IPS-20b (cell line): ENCODE measurements at regions not wholly inside any gene's neighbourhood (a gene's known extent, or its start where the extent isn't known, plus 50 kb on each side); places are given as distances from the start of the nearest gene placed in this dataset.
A peak's percentile ranks its signal among the peaks of the same experiment; 100 is the strongest.

Experiments used
- H3K27ac ChIP-seq: one replicate; pipeline ENCODE4 v1.5.1; 2013; ENCODE audit warnings: low read length
- H3K27me3 ChIP-seq: 2 replicates; pipeline ENCODE4 v1.6.1; 2013; ENCODE audit warnings: mild to moderate bottlenecking, low read length, inconsistent platforms; ENCODE audit not compliant: insufficient read depth
- H3K36me3 ChIP-seq: 2 replicates; pipeline ENCODE4 v1.6.1; 2013; ENCODE audit warnings: low read depth, mild to moderate bottlenecking, inconsistent platforms, low read length, moderate library complexity; ENCODE audit not compliant: insufficient read depth
- H3K4me1 ChIP-seq: 2 replicates; pipeline ENCODE4 v1.6.1; 2013; ENCODE audit warnings: mild to moderate bottlenecking, control low read depth, inconsistent platforms, low read length, moderate library complexity; ENCODE audit not compliant: insufficient read depth
- H3K4me3 ChIP-seq: 2 replicates; pipeline ENCODE4 v1.5.1; 2013; ENCODE audit warnings: mild to moderate bottlenecking, low read length, inconsistent platforms
- H3K9ac ChIP-seq: 2 replicates; pipeline ENCODE4 v1.6.1; 2013; ENCODE audit warnings: low read depth, mild to moderate bottlenecking, inconsistent platforms, low read length, moderate library complexity
- H3K9me3 ChIP-seq: 2 replicates; pipeline ENCODE4 v1.6.1; 2013; ENCODE audit warnings: mild to moderate bottlenecking, low read depth, low read length, inconsistent platforms; ENCODE audit not compliant: insufficient read depth

- H3K4me1 ChIP-seq: no peaks in the 10 kb centered on the region
- H3K27me3 ChIP-seq: no peaks in the 10 kb centered on the region
- no peaks in the 10 kb centered on the region for H3K9me3 ChIP-seq
- no peak overlapping the region for H3K4me3 ChIP-seq
- H3K36me3 ChIP-seq: no peaks in the 10 kb centered on the region
- no peak overlapping the region for H3K9ac ChIP-seq
- H3K27ac ChIP-seq: no peak overlapping the region
These were observed 238.8 kb downstream of the PAX1 start for GRCh38 chr20:21944227-21944626.

GRCh38 chr20:21941941-21942805 is 236.7 kb downstream of the PAX1 start:
- peaks cover 10% of the 10 kb centered on the region for H3K4me1 ChIP-seq
- H3K27me3 ChIP-seq: no peaks in the 10 kb centered on the region
- no peak overlapping the region for H3K27ac ChIP-seq
- no peaks in the 10 kb centered on the region for H3K9me3 ChIP-seq
- H3K4me3 ChIP-seq: no peak overlapping the region
- no peaks in the 10 kb centered on the region for H3K36me3 ChIP-seq
- no peak overlapping the region for H3K9ac ChIP-seq

- Histone ChIP-seq H3K27ac (no peak overlapping the region), H3K4me1 (peaks cover 26% of the 10 kb centered on the region), H3K9ac (no peak overlapping the region; the same call in 1 of the 2 replicates), H3K27me3 (no peaks in the 10 kb centered on the region), H3K4me3 (peak overlapping the region; percentile 51; the same call in 1 of the 2 replicates), H3K36me3 (no peaks in the 10 kb centered on the region), H3K9me3 (no peaks in the 10 kb centered on the region)
These were observed 231.4 kb downstream of the PAX1 start for GRCh38 chr20:21936720-21937380.

GRCh38 chr20:21936261-21936660 is 230.8 kb downstream of the PAX1 start:
- no peaks in the 10 kb centered on the region for H3K27me3 ChIP-seq
- no peaks in the 10 kb centered on the region for H3K36me3 ChIP-seq
- H3K9ac ChIP-seq: no peak overlapping the region; the same call in 1 of the 2 replicates
- H3K9me3 ChIP-seq: no peaks in the 10 kb centered on the region
- H3K4me3 ChIP-seq: no peak overlapping the region; the same call in 1 of the 2 replicates
- peaks cover 26% of the 10 kb centered on the region for H3K4me1 ChIP-seq
- peak overlapping the region; percentile 38 for H3K27ac ChIP-seq

GRCh38 chr20:21933526-21933925 is 228.1 kb downstream of the PAX1 start:
- Histone ChIP-seq H3K27ac (no peak overlapping the region), H3K27me3 (no peaks in the 10 kb centered on the region), H3K9me3 (no peaks in the 10 kb centered on the region), H3K4me3 (no peak overlapping the region), H3K4me1 (peaks cover 23% of the 10 kb centered on the region), H3K9ac (no peak overlapping the region), H3K36me3 (no peaks in the 10 kb centered on the region)

GRCh38 chr20:21921251-21921650 is 215.8 kb downstream of the PAX1 start:
- H3K27ac ChIP-seq: no peak overlapping the region
- no peak overlapping the region for H3K4me3 ChIP-seq
- no peaks in the 10 kb centered on the region for H3K36me3 ChIP-seq

GRCh38 chr20:21920211-21920610 is 214.7 kb downstream of the PAX1 start:
- no peaks in the 10 kb centered on the region for H3K4me1 ChIP-seq
- H3K27me3 ChIP-seq: no peaks in the 10 kb centered on the region
- no peak overlapping the region for H3K4me3 ChIP-seq
- H3K36me3 ChIP-seq: no peaks in the 10 kb centered on the region
- no peak overlapping the region for H3K9ac ChIP-seq
- no peak overlapping the region for H3K27ac ChIP-seq
- H3K9me3 ChIP-seq: no peaks in the 10 kb centered on the region

More at GRCh38 chr20:21921251-21921650, 215.8 kb downstream of the PAX1 start:
- H3K27me3 ChIP-seq: no peaks in the 10 kb centered on the region
- H3K4me1 ChIP-seq: no peaks in the 10 kb centered on the region
- no peaks in the 10 kb centered on the region for H3K9me3 ChIP-seq
- no peak overlapping the region for H3K9ac ChIP-seq

- H3K27ac ChIP-seq: no peak overlapping the region
- H3K27me3 ChIP-seq: no peaks in the 10 kb centered on the region
- H3K36me3 ChIP-seq: no peaks in the 10 kb centered on the region
- H3K9ac ChIP-seq: no peak overlapping the region
- no peaks in the 10 kb centered on the region for H3K4me1 ChIP-seq
- H3K4me3 ChIP-seq: no peak overlapping the region
- H3K9me3 ChIP-seq: no peaks in the 10 kb centered on the region
These were observed 212.9 kb downstream of the PAX1 start for GRCh38 chr20:21918398-21918797.

GRCh38 chr20:21902391-21902790 is 196.9 kb downstream of the PAX1 start:
- Histone ChIP-seq H3K4me3 (no peak overlapping the region), H3K4me1 (no peaks in the 10 kb centered on the region), H3K9ac (no peak overlapping the region), H3K27ac (no peak overlapping the region), H3K9me3 (no peaks in the 10 kb centered on the region), H3K27me3 (no peaks in the 10 kb centered on the region), H3K36me3 (no peaks in the 10 kb centered on the region)

- Histone ChIP-seq H3K36me3 (no peaks in the 10 kb centered on the region), H3K9ac (no peak overlapping the region), H3K4me1 (no peaks in the 10 kb centered on the region), H3K27ac (no peak overlapping the region), H3K4me3 (no peak overlapping the region), H3K9me3 (no peaks in the 10 kb centered on the region), H3K27me3 (no peaks in the 10 kb centered on the region)
These were observed 196.2 kb downstream of the PAX1 start for GRCh38 chr20:21901470-21902275.

GRCh38 chr20:21900431-21900830 is 195.0 kb downstream of the PAX1 start:
- Histone ChIP-seq H3K9me3 (no peaks in the 10 kb centered on the region), H3K9ac (no peak overlapping the region), H3K4me1 (no peaks in the 10 kb centered on the region), H3K27me3 (no peaks in the 10 kb centered on the region), H3K4me3 (no peak overlapping the region), H3K36me3 (no peaks in the 10 kb centered on the region), H3K27ac (no peak overlapping the region)
